GM19035 (cell line): ENCODE measurements at regions not wholly inside any gene's neighbourhood (a gene's known extent, or its start where the extent isn't known, plus 50 kb on each side); places are given as distances from the start of the nearest gene placed in this dataset.

Source experiments
- ATAC-seq: cut with Tn5 transposase; IDR thresholded peaks from one replicate; pipeline ENCODE4 v1.9.1; 2021; ENCODE audit not compliant: unreplicated experiment

GRCh38 chr3:34724916-34725499 lies 914.3 kb upstream of the ARPP21 start:
- ATAC-seq = no peak

GRCh38 chr3:34725774-34726173 lies 913.6 kb upstream of the ARPP21 start:
- no peak for ATAC-seq

- ATAC-seq = no peak
Measured at GRCh38 chr3:34727700-34728099, 911.6 kb upstream of the ARPP21 start.

GRCh38 chr3:34742151-34742550 lies 897.2 kb upstream of the ARPP21 start:
- ATAC-seq = no peak

- ATAC-seq = no peak
Measured at GRCh38 chr3:34758630-34759261, 880.6 kb upstream of the ARPP21 start.

- ATAC-seq = no peak
Measured at GRCh38 chr3:34777386-34777785, 861.9 kb upstream of the ARPP21 start.

GRCh38 chr3:34779092-34779491 lies 860.2 kb upstream of the ARPP21 start:
- no peak for ATAC-seq

GRCh38 chr3:34780294-34780693 lies 859.0 kb upstream of the ARPP21 start:
- no peak for ATAC-seq

- no peak for ATAC-seq
Measured at GRCh38 chr3:34780973-34781372, 858.4 kb upstream of the ARPP21 start.

- ATAC-seq = no peak
Measured at GRCh38 chr3:34782871-34783270, 856.5 kb upstream of the ARPP21 start.

GRCh38 chr3:34783876-34784275 lies 855.4 kb upstream of the ARPP21 start:
- no peak for ATAC-seq

GRCh38 chr3:34793057-34793456 lies 846.3 kb upstream of the ARPP21 start:
- ATAC-seq = no peak

GRCh38 chr3:34807611-34808010 lies 831.7 kb upstream of the ARPP21 start:
- ATAC-seq = no peak

GRCh38 chr3:34808287-34808686 lies 831.0 kb upstream of the ARPP21 start:
- no peak for ATAC-seq

GRCh38 chr3:34828847-34829246 lies 810.5 kb upstream of the ARPP21 start:
- ATAC-seq = no peak

- no peak for ATAC-seq
Measured at GRCh38 chr3:34832865-34833508, 806.3 kb upstream of the ARPP21 start.

- ATAC-seq = no peak
Measured at GRCh38 chr3:34837848-34838741, 801.2 kb upstream of the ARPP21 start.

GRCh38 chr3:34842706-34843480 lies 796.4 kb upstream of the ARPP21 start:
- no peak for ATAC-seq

- ATAC-seq = no peak
Measured at GRCh38 chr3:34844323-34844620, 795.1 kb upstream of the ARPP21 start.

GRCh38 chr3:34851137-34851536 lies 788.2 kb upstream of the ARPP21 start:
- no peak for ATAC-seq

GRCh38 chr3:34852844-34853439 lies 786.4 kb upstream of the ARPP21 start:
- no peak for ATAC-seq
